Neural progenitor cell (in vitro differentiated cells): ENCODE measurements at regions not wholly inside any gene's neighbourhood (a gene's known extent, or its start where the extent isn't known, plus 50 kb on each side); places are given as distances from the start of the nearest gene placed in this dataset.

Experiments
- EZH2 ChIP-seq: fragments of 200-600 bp; sonication (generic); IDR thresholded peaks from 2 replicates; pipeline ENCODE4 v1.6.1; 2017; ENCODE audit warnings: antibody characterized with exemption, mild to moderate bottlenecking, moderate library complexity
- TF ChIP-seq, protein P1 (sequence below): fragments of 200-600 bp; sonication (generic); IDR thresholded peaks from 2 replicates; pipeline ENCODE4 v1.5.1; 2017; ENCODE audit warnings: antibody characterized with exemption, mild to moderate bottlenecking

DNA sequence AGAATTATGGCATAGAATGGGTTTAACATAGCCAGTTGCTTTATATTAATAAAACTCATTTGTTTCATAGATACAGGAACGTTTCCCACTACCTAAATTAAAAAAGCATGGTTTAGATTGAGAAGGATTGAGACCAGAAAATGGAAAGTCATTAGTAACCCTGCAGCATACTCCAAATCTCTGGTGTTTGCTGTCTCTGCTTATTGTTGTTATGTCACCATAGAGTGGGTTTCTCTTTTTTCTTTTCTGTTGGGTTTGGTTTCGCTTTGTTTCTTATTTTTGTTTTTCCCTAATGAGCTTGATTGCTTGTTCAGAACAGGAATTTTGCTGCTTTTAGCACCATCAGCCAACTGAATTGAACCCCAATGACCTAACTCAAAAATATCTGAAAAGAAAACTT is 1034.8 kb downstream of the MAT2B start:
- TF ChIP-seq, protein P1, sequence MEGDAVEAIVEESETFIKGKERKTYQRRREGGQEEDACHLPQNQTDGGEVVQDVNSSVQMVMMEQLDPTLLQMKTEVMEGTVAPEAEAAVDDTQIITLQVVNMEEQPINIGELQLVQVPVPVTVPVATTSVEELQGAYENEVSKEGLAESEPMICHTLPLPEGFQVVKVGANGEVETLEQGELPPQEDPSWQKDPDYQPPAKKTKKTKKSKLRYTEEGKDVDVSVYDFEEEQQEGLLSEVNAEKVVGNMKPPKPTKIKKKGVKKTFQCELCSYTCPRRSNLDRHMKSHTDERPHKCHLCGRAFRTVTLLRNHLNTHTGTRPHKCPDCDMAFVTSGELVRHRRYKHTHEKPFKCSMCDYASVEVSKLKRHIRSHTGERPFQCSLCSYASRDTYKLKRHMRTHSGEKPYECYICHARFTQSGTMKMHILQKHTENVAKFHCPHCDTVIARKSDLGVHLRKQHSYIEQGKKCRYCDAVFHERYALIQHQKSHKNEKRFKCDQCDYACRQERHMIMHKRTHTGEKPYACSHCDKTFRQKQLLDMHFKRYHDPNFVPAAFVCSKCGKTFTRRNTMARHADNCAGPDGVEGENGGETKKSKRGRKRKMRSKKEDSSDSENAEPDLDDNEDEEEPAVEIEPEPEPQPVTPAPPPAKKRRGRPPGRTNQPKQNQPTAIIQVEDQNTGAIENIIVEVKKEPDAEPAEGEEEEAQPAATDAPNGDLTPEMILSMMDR: no peak
- TF ChIP-seq EZH2: no peak
